ENCODE measurements at regions not wholly inside any gene's neighbourhood (a gene's known extent, or its start where the extent isn't known, plus 50 kb on each side); places are given as distances from the start of the nearest gene placed in this dataset.

DNA sequence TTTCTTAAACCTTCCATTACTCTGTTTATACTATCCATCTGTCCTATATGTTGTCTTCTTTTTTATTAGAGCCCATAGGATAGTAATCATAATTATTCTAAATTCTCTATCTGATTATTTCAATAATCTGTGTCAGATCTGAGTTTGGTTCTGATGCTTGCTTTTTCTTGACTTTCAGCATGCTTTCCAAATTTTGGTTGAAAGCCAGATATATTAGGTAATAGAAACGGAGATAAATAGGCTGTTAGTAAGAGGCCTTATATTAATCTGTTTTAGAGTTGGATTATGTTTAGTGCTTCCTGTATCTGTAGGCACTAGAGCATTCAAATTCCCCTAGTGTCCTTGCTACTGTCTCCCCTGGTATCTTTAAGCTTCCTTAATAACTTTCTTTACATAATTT is 939.9 kb upstream of the GHITM start:
- no peaks in the 10 kb centered on the region for H3K4me1 ChIP-seq (ENCODE audit: insufficient read depth, low read length, poor library complexity, severe bottlenecking)
- H4K20me1 ChIP-seq (ENCODE audit: insufficient read depth, low read length, poor library complexity, severe bottlenecking): no peaks in the 10 kb centered on the region
- no peaks in the 10 kb centered on the region for H3K9me2 ChIP-seq (replicated peaks; ENCODE audit: low read depth, low read length)
- no peaks in the 10 kb centered on the region for H3K27me3 ChIP-seq (ENCODE audit: insufficient read depth, low read length, poor library complexity, severe bottlenecking)
- no peak overlapping the region for H3K4me3 ChIP-seq (ENCODE audit: low read length, poor library complexity, severe bottlenecking)
- H3K9me3 ChIP-seq (ENCODE audit: insufficient read depth, low read depth, low read length): no peaks in the 10 kb centered on the region
- H2AFZ ChIP-seq (ENCODE audit: low read length): no peak overlapping the region
- H3F3A ChIP-seq (ENCODE audit: low read depth): no peaks in the 10 kb centered on the region
- no peak overlapping the region for H3K9ac ChIP-seq (ENCODE audit: low read depth, low read length, poor library complexity, severe bottlenecking)
- no peaks in the 10 kb centered on the region for H3K79me2 ChIP-seq (ENCODE audit: insufficient read depth, low read length)
- TF ChIP-seq, protein P1, sequence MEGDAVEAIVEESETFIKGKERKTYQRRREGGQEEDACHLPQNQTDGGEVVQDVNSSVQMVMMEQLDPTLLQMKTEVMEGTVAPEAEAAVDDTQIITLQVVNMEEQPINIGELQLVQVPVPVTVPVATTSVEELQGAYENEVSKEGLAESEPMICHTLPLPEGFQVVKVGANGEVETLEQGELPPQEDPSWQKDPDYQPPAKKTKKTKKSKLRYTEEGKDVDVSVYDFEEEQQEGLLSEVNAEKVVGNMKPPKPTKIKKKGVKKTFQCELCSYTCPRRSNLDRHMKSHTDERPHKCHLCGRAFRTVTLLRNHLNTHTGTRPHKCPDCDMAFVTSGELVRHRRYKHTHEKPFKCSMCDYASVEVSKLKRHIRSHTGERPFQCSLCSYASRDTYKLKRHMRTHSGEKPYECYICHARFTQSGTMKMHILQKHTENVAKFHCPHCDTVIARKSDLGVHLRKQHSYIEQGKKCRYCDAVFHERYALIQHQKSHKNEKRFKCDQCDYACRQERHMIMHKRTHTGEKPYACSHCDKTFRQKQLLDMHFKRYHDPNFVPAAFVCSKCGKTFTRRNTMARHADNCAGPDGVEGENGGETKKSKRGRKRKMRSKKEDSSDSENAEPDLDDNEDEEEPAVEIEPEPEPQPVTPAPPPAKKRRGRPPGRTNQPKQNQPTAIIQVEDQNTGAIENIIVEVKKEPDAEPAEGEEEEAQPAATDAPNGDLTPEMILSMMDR (conservative IDR thresholded peaks at IDR 0.05; ENCODE audit: low read length): no peak
- no peak for TF ChIP-seq EZH2phosphoT487 (IDR thresholded peaks at IDR 0.05; ENCODE audit: borderline replicate concordance)
- H3K36me3 ChIP-seq (ENCODE audit: insufficient read depth, low read length): no peaks in the 10 kb centered on the region
- no peak overlapping the region for H3K4me2 ChIP-seq (ENCODE audit: low read depth, low read length, poor library complexity, severe bottlenecking)

- no peak overlapping the region for H3K4me3 ChIP-seq (ENCODE audit: low read length, poor library complexity, severe bottlenecking)
- H3K9me2 ChIP-seq (replicated peaks; ENCODE audit: low read depth, low read length): no peaks in the 10 kb centered on the region
- no peaks in the 10 kb centered on the region for H3K79me2 ChIP-seq (ENCODE audit: insufficient read depth, low read length)
- no peak overlapping the region for H3K9ac ChIP-seq (ENCODE audit: low read depth, low read length, poor library complexity, severe bottlenecking)
- H3K9me3 ChIP-seq (ENCODE audit: insufficient read depth, low read depth, low read length): no peaks in the 10 kb centered on the region
- no peaks in the 10 kb centered on the region for H3K36me3 ChIP-seq (ENCODE audit: insufficient read depth, low read length)
- no peaks in the 10 kb centered on the region for H3F3A ChIP-seq (ENCODE audit: low read depth)
- H2AFZ ChIP-seq (ENCODE audit: low read length): no peak overlapping the region
- no peaks in the 10 kb centered on the region for H4K20me1 ChIP-seq (ENCODE audit: insufficient read depth, low read length, poor library complexity, severe bottlenecking)
- no peak overlapping the region for H3K4me2 ChIP-seq (ENCODE audit: low read depth, low read length, poor library complexity, severe bottlenecking)
- no peaks in the 10 kb centered on the region for H3K27me3 ChIP-seq (ENCODE audit: insufficient read depth, low read length, poor library complexity, severe bottlenecking)
- TF ChIP-seq EZH2phosphoT487 (IDR thresholded peaks at IDR 0.05; ENCODE audit: borderline replicate concordance): no peak
- TF ChIP-seq, protein P1 (conservative IDR thresholded peaks at IDR 0.05; ENCODE audit: low read length): no peak
- no peaks in the 10 kb centered on the region for H3K4me1 ChIP-seq (ENCODE audit: insufficient read depth, low read length, poor library complexity, severe bottlenecking)
These were observed 933.4 kb upstream of the GHITM start for GRCh38 chr10:83205861-83206260.

DNA sequence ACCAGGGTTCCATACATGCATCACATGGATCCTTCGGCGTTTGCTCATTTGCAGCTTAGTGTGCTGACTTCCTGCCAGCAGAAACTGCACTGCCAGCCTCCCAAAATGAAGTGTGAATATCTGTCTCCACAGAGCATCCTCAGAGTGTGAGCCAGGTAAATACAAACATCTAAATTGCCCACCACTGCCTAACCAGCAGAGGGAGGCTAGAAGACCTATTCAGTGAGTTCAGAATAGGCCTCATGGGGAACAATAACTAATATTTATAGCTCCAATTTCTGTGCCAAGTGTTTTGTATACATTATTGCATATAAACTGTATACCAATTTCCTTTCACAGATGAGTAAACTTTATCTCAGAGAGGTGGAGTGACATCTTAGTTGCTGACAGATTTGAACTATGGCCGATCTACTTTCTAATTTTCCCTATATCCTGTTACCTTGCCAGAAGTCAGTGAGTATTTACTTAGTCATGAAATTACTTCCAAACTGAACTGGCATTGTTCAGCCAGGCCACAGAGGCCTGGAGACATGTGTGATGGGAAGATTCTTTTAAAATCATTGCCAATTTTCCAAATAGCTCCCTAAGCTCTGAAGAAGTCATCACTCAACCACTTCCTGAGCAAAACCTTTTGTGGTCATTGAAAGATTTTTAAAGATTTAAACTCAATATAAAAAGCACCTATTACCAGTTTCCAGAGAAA is 926.5 kb upstream of the GHITM start:
- no peaks in the 10 kb centered on the region for H4K20me1 ChIP-seq (ENCODE audit: insufficient read depth, low read length, poor library complexity, severe bottlenecking)
- H3K4me3 ChIP-seq (ENCODE audit: low read length, poor library complexity, severe bottlenecking): no peak overlapping the region
- no peaks in the 10 kb centered on the region for H3K27me3 ChIP-seq (ENCODE audit: insufficient read depth, low read length, poor library complexity, severe bottlenecking)
- no peak for TF ChIP-seq EZH2phosphoT487 (IDR thresholded peaks at IDR 0.05; ENCODE audit: borderline replicate concordance)
- TF ChIP-seq, protein P1 (conservative IDR thresholded peaks at IDR 0.05; ENCODE audit: low read length): no peak
- no peaks in the 10 kb centered on the region for H3K4me1 ChIP-seq (ENCODE audit: insufficient read depth, low read length, poor library complexity, severe bottlenecking)
- no peaks in the 10 kb centered on the region for H3K79me2 ChIP-seq (ENCODE audit: insufficient read depth, low read length)
- H3K9me2 ChIP-seq (replicated peaks; ENCODE audit: low read depth, low read length): no peaks in the 10 kb centered on the region
- H2AFZ ChIP-seq (ENCODE audit: low read length): no peak overlapping the region
- no peaks in the 10 kb centered on the region for H3K36me3 ChIP-seq (ENCODE audit: insufficient read depth, low read length)
- no peaks in the 10 kb centered on the region; the same call in 1 of the 2 replicates for H3K9me3 ChIP-seq (ENCODE audit: insufficient read depth, low read depth, low read length)
- H3K9ac ChIP-seq (ENCODE audit: low read depth, low read length, poor library complexity, severe bottlenecking): no peak overlapping the region
- no peak overlapping the region for H3K4me2 ChIP-seq (ENCODE audit: low read depth, low read length, poor library complexity, severe bottlenecking)
- no peaks in the 10 kb centered on the region for H3F3A ChIP-seq (ENCODE audit: low read depth)

All from Loucy (cell line).